ENCODE measurements at regions not wholly inside any gene's neighbourhood (a gene's known extent, or its start where the extent isn't known, plus 50 kb on each side); places are given as distances from the start of the nearest gene placed in this dataset.

- no peak for DNase-seq (ENCODE audit: low spot score)
Observed at GRCh38 chr7:68478326-68478725, 1119.9 kb upstream of the AUTS2 start.

GRCh38 chr7:68482800-68483199, 1115.5 kb upstream of the AUTS2 start:
- no peak for DNase-seq (ENCODE audit: low spot score)

- no peak for DNase-seq (ENCODE audit: low spot score)
Observed at GRCh38 chr7:68484731-68485130, 1113.5 kb upstream of the AUTS2 start.

GRCh38 chr7:68485253-68485917, 1112.9 kb upstream of the AUTS2 start:
- no peak for DNase-seq (ENCODE audit: low spot score)

- no peak for DNase-seq (ENCODE audit: low spot score)
Observed at GRCh38 chr7:68488341-68489060, 1109.8 kb upstream of the AUTS2 start.

GRCh38 chr7:68491523-68492358, 1106.5 kb upstream of the AUTS2 start:
- no peak for DNase-seq (ENCODE audit: low spot score)

GRCh38 chr7:68492359-68492690, 1106.0 kb upstream of the AUTS2 start:
- no peak for DNase-seq (ENCODE audit: low spot score)

GRCh38 chr7:68503400-68503799, 1094.9 kb upstream of the AUTS2 start:
- DNase-seq (ENCODE audit: low spot score), result no peak

- DNase-seq (ENCODE audit: low spot score), result no peak
Observed at GRCh38 chr7:68504716-68505115, 1093.6 kb upstream of the AUTS2 start.

GRCh38 chr7:68505721-68506120, 1092.6 kb upstream of the AUTS2 start:
- no peak for DNase-seq (ENCODE audit: low spot score)

GRCh38 chr7:68507668-68508067, 1090.6 kb upstream of the AUTS2 start:
- no peak for DNase-seq (ENCODE audit: low spot score)

- no peak for DNase-seq (ENCODE audit: low spot score)
Observed at GRCh38 chr7:68509054-68509453, 1089.2 kb upstream of the AUTS2 start.

GRCh38 chr7:68509603-68510002, 1088.7 kb upstream of the AUTS2 start:
- DNase-seq (ENCODE audit: low spot score), result no peak

- no peak for DNase-seq (ENCODE audit: low spot score)
Observed at GRCh38 chr7:68511281-68511680, 1087.0 kb upstream of the AUTS2 start.

GRCh38 chr7:68512466-68512865, 1085.8 kb upstream of the AUTS2 start:
- no peak for DNase-seq (ENCODE audit: low spot score)

GRCh38 chr7:68518060-68518459, 1080.2 kb upstream of the AUTS2 start:
- no peak for DNase-seq (ENCODE audit: low spot score)

- no peak for DNase-seq (ENCODE audit: low spot score)
Observed at GRCh38 chr7:68524126-68524525, 1074.1 kb upstream of the AUTS2 start.

GRCh38 chr7:68529221-68529620, 1069.1 kb upstream of the AUTS2 start:
- no peak for DNase-seq (ENCODE audit: low spot score)

GRCh38 chr7:68535266-68535665, 1063.0 kb upstream of the AUTS2 start:
- no peak for DNase-seq (ENCODE audit: low spot score)

- DNase-seq (ENCODE audit: low spot score), result no peak
Observed at GRCh38 chr7:68537051-68537773, 1061.1 kb upstream of the AUTS2 start.

GRCh38 chr7:68537774-68538071, 1060.6 kb upstream of the AUTS2 start:
- DNase-seq (ENCODE audit: low spot score), result no peak

- DNase-seq (ENCODE audit: low spot score), result no peak
Observed at GRCh38 chr7:68542831-68543230, 1055.4 kb upstream of the AUTS2 start.

- no peak for DNase-seq (ENCODE audit: low spot score)
Observed at GRCh38 chr7:68544851-68545250, 1053.4 kb upstream of the AUTS2 start.

All from hematopoietic multipotent progenitor cell treated with erythropoietin and hydrocortisone succinate and interleukin-3 and kit ligand, for 17 days (in vitro differentiated cells).